MCF 10A (cell line): ENCODE measurements at regions not wholly inside any gene's neighbourhood (a gene's known extent, or its start where the extent isn't known, plus 50 kb on each side); places are given as distances from the start of the nearest gene placed in this dataset.
"Not testable (repeated sequence)": the region's sequence is repeated elsewhere in the genome, so short reads cannot be mapped to it uniquely, and the experiment has no call there.

Source experiments
- BruUV-seq: library from RNA; stranded (reverse); fragments of 400-500 nt; replicated peaks from 2 replicates; lab custom pipeline; 2021; lab: Mats Ljungman, UMichigan
- CTCF ChIA-PET: fragments of 300-600 bp; sonication (Branson Sonifier 250); formaldehyde crosslinking; extraction: SDS; loops from one replicate; lab custom pipeline; 2021; ENCODE audit warnings: antibody characterized with exemption, inconsistent platforms; lab: Yijun Ruan, JAX
- POLR2A ChIA-PET: fragments of 300-600, 350-650 bp; sonication (Branson Sonifier 250); formaldehyde crosslinking; extraction: SDS; loops from one replicate; lab custom pipeline; 2020; ENCODE audit warnings: antibody characterized with exemption, inconsistent platforms; lab: Yijun Ruan, JAX
- DNase-seq: peaks from one replicate; pipeline ENCODE4 v3.0.0-alpha.2; 2018; ENCODE audit not compliant: unreplicated experiment
- H3K27ac Mint-ChIP-seq: one replicate; pipeline ENCODE4 v1.8.0; 2022; ENCODE audit warnings: mild to moderate bottlenecking, low read depth, mixed read lengths; ENCODE audit not compliant: unreplicated experiment
- H3K27me3 Mint-ChIP-seq: one replicate; pipeline ENCODE4 v1.8.0; 2022; ENCODE audit warnings: mixed read lengths; ENCODE audit not compliant: insufficient read depth, unreplicated experiment
- H3K36me3 Mint-ChIP-seq: one replicate; pipeline ENCODE4 v1.8.0; 2022; ENCODE audit warnings: mild to moderate bottlenecking, moderate library complexity, mixed read lengths; ENCODE audit not compliant: insufficient read depth, unreplicated experiment
- H3K4me1 Mint-ChIP-seq: one replicate; pipeline ENCODE4 v1.8.0; 2022; ENCODE audit warnings: mixed read lengths; ENCODE audit not compliant: insufficient read depth, unreplicated experiment
- H3K4me3 Mint-ChIP-seq: one replicate; pipeline ENCODE4 v1.8.0; 2022; ENCODE audit warnings: mild to moderate bottlenecking, moderate library complexity, mixed read lengths; ENCODE audit not compliant: unreplicated experiment
- H3K9me3 Mint-ChIP-seq: one replicate; pipeline ENCODE4 v1.8.0; 2022; ENCODE audit warnings: mixed read lengths; ENCODE audit not compliant: unreplicated experiment
- CTCF ChIP-seq: fragments of 200-600 bp; IDR thresholded peaks from one replicate; pipeline ENCODE4 v1.8.0; 2022; ENCODE audit warnings: antibody characterized with exemption, mild to moderate bottlenecking; ENCODE audit not compliant: unreplicated experiment
- intact Hi-C: fragments of 100-400 bp; cut with micrococcal nuclease; formaldehyde crosslinking; loops from 2 replicates; pipeline ENCODE4 v1.14.1; 2022

- no peaks in the 10 kb centered on the region for H3K36me3 Mint-ChIP-seq
- no peak for TF ChIP-seq CTCF
- ChIA-PET CTCF (interaction anchor here (0.6 kb wide), 1 partner anchor 12 kb away, joined by 6 read pairs; no protein-coding TSS in a partner anchor), POLR2A (no interaction called here)
- no peak overlapping the region for H3K27ac Mint-ChIP-seq
- H3K27me3 Mint-ChIP-seq: peaks cover 11% of the 10 kb centered on the region
- intact Hi-C loops: no loop called here
- no TSS peak for BruUV-seq
- no peaks in the 10 kb centered on the region for H3K9me3 Mint-ChIP-seq
- no peaks in the 10 kb centered on the region for H3K4me1 Mint-ChIP-seq
- DNase-seq: no peak
- no peak overlapping the region for H3K4me3 Mint-ChIP-seq
Observed at GRCh38 chr11:101262258-101262657, 132.6 kb upstream of the PGR start.

DNA sequence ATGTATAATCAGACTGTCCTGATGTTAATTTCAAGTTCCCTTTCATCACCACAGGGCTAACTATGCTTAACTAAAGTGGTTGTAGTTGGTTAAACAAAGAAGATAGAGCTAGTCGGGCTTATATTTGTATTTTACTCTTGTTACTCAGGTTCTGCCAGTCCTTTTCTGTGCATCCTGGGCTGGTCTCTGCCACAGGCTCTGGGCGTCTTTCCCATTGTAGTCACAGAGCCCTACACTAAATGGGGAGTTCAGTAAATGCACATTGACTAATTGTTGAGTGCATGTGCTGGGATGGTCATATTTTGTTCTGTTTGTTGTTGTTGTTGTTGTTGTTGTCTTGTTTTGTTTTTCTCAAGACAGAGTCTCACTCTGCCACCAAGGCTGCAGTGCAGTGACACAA is 125.4 kb upstream of the PGR start:
- Mint-ChIP-seq H3K9me3 (no peaks in the 10 kb centered on the region), H3K4me1 (no peaks in the 10 kb centered on the region), H3K27me3 (no peaks in the 10 kb centered on the region), H3K36me3 (no peaks in the 10 kb centered on the region), H3K4me3 (no peak overlapping the region), H3K27ac (no peak overlapping the region)
- no peak for TF ChIP-seq CTCF
- POLR2A ChIA-PET: no interaction called here
- CTCF ChIA-PET: interaction anchor here (0.9 kb wide), 1 partner anchor 10 kb away, joined by 3 read pairs; no protein-coding TSS in a partner anchor
- no peak for DNase-seq
- BruUV-seq: no TSS peak
- intact Hi-C loops: no loop called here

DNA sequence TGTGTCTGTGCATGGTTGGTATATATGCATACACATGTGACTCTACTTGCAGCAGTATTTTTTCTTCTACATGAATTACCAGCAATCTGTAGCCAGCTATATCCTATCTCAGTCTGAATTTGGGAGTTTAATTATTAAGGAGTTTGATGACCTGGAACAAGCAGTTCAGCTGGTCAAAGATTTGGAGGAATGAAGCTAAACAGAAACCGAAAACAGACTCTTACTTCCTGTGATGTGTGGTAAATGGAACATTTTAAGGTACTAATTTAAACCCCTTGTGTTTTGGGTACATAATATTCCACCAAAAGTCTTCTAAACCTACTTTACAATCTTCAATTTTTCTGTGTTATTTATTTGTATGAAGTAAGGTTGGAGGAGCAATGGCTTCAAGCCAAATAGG is 124.4 kb upstream of the PGR start:
- Mint-ChIP-seq H3K4me1 (no peaks in the 10 kb centered on the region), H3K27me3 (no peaks in the 10 kb centered on the region), H3K36me3 (no peaks in the 10 kb centered on the region), H3K27ac (no peak overlapping the region), H3K9me3 (no peaks in the 10 kb centered on the region), H3K4me3 (no peak overlapping the region)
- no TSS peak for BruUV-seq
- ChIA-PET POLR2A (no interaction called here), CTCF (no interaction called here)
- no peak for DNase-seq
- no peak for TF ChIP-seq CTCF
- intact Hi-C loops: no loop called here

DNA sequence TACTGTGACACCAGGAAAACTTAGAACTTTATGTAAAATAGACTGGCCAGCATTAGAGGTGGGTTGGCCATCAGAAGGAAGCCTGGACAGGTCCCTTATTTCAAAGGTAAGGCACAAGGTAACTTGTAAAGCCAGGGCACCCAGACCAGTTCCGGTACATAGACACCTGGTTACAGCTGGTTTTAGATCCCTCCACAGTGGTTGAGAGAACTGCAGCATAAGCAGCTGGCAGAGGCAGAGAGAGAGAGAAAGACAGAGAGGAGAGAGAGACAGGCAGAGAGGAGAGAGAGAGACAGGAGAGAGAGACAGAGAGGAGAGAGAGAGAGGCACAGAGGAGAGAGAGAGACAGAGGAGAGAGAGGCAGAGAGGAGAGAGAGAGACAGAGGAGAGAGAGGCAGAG is 116.0 kb upstream of the PGR start:
- DNase-seq, H3K4me1 Mint-ChIP-seq, H3K27me3 Mint-ChIP-seq, BruUV-seq, H3K36me3 Mint-ChIP-seq, H3K4me3 Mint-ChIP-seq, H3K27ac Mint-ChIP-seq, H3K9me3 Mint-ChIP-seq, intact Hi-C loops, CTCF ChIA-PET: not testable (repeated sequence)
- POLR2A ChIA-PET: interaction anchor here (0.6 kb wide), 1 partner anchor 194 kb away, joined by 3 read pairs; no protein-coding TSS in a partner anchor

DNA sequence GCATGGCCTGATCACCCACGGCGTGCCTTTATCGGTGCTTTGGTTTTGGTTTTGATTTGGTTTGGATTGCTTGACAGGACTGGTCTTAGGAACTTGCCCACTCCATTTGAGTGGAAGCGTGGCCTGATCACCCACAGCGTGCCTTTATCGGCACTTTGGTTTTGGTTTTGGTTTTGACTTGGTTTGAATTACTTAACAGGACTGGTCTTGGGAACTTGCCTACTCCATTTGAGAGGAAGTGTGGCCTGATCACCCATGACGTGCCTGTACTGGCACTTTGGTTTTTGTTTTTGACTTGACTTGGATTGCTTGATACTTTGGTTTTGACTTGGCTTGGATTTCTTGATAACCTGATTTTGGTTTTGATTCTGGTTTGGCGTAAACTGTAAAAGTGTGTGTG is 115.5 kb upstream of the PGR start:
- H3K27ac Mint-ChIP-seq, intact Hi-C loops, H3K36me3 Mint-ChIP-seq, H3K4me3 Mint-ChIP-seq, H3K4me1 Mint-ChIP-seq, DNase-seq, BruUV-seq, CTCF ChIA-PET, H3K27me3 Mint-ChIP-seq, H3K9me3 Mint-ChIP-seq: not testable (repeated sequence)
- POLR2A ChIA-PET: interaction anchor here (0.6 kb wide), 1 partner anchor 194 kb away, joined by 3 read pairs; no protein-coding TSS in a partner anchor
